ENCODE measurements at regions not wholly inside any gene's neighbourhood (a gene's known extent, or its start where the extent isn't known, plus 50 kb on each side); places are given as distances from the start of the nearest gene placed in this dataset.

DNA sequence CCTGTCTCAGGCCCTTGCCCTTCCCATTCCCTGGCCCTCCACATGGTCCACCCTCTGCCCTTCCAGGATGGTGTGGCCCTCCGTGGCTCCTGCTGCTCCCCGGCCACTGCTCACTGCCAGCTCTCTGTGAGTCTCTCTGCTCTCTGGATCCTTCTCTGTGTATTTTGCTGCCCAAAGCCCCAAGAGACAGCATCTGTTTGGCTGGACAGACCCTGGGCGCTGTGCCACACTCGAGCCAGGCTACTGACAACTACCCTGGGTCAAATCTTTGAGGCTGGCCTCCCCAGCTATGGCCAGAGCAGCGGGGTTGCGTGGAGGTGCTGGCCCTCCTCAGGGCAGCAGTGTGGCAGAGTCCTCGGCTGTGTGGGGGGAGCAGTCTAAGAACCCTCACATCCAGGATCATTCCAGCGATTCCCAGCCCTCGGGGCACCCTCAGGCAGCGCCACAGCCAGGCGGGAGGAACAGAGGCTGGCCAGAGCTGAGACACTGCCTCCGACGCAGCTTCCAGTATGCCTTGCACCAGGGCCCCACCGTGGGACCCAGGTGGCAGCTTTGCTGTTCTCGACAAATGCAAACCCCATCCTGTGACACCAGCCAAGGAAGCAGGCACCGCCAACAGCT is 139.4 kb upstream of the GLI2 start:
- no peak for DNase-seq

- DNase-seq = no peak
Measured at GRCh38 chr2:120596990-120597594, 138.6 kb upstream of the GLI2 start.

DNA sequence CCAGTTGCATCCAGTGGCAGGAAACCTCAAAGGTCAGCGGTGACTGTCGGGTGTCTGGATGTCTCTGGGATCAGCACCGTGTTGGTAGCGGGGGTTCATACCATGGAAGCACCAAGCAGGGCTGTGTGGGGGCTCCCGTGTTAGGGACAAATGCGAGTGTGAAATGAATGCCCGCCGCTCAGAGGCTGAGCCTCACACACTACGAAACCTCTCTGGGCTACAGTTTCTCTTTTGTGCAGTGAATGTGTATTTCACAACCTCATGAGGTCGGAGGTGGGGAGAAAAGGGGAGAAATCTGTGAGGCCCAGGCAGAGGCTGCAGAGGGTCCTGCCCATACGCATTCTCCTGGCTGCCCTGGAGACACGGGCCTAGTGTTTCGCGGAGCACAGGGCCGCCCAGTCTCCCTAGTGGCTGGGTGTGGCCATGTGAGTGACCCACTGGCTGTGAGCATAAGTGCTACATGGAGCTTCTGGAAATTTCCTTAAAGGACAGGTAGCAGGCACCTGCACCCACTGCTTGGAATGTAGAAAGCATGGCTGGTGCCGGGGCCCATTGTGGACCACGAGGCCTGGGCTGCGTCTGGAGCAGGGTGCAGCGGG is 138.0 kb upstream of the GLI2 start:
- no peak for DNase-seq

DNA sequence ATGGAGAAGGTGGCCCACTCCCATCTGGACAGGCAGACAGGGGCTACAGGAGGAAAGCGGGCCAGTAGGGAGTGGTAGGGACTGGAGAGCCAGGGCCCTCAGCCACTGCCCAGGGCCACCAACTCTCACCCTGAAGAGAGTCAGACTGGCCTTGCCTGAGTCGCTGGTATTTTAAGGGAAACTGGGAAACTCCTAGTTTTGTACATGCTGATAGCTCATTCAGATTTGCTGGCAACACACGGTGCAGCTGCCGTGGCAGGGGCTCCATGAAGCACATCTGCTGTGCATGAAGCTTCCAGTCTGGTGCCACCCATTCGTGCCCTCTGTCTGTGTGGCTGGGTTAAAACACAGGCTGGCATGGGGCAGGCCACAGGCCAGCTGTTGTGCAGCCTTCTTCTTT is 137.3 kb upstream of the GLI2 start:
- DNase-seq = no peak

GRCh38 chr2:120599072-120599471 is 136.6 kb upstream of the GLI2 start:
- DNase-seq = no peak

- no peak for DNase-seq
Measured at GRCh38 chr2:120599656-120600055, 136.0 kb upstream of the GLI2 start.

DNA sequence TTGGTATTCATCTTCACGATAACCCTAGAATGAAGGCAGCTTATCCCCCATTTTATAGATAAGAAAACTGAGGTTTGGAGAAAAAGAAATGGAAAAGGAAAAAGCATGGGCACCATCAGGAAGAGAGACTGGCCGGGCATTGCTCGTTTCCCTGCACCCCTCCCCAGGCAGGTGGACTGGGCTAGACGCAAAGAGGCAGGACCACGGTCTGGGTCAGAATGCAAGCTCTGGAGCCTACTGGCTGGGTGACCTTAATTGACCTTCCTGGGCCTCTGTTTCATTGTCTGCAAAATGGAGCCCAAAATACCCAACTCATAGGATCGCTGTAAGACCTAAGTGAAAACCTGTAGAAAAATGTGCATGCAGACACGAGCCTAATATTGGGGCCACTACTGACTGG is 135.3 kb upstream of the GLI2 start:
- no peak for DNase-seq

DNA sequence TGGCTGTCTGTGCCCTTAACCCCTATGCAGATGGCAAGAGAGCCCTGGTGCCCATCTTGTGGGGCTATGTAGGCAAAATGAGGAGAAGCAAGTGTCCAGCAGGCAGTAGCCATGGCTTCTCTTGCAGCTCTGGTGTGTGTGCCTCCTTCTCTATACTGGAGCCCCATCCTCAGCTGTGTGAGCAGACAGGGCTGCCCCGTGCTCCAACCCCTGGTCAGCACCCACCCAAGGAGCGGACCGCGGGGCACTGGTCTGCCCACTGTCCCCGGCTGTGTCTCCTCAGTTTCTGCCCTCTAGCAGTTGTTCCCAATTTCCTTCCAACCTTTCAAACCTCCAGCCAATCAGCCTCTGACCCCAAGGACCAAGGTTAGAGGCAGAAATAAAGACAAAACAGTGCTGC is 134.9 kb upstream of the GLI2 start:
- DNase-seq = no peak

GRCh38 chr2:120601566-120601965 is 134.1 kb upstream of the GLI2 start:
- no peak for DNase-seq

- no peak for DNase-seq
Measured at GRCh38 chr2:120602251-120602650, 133.4 kb upstream of the GLI2 start.

- DNase-seq = no peak
Measured at GRCh38 chr2:120604767-120605166, 130.9 kb upstream of the GLI2 start.

GRCh38 chr2:120605231-120605935 is 130.3 kb upstream of the GLI2 start:
- DNase-seq = peak; percentile 80

DNA sequence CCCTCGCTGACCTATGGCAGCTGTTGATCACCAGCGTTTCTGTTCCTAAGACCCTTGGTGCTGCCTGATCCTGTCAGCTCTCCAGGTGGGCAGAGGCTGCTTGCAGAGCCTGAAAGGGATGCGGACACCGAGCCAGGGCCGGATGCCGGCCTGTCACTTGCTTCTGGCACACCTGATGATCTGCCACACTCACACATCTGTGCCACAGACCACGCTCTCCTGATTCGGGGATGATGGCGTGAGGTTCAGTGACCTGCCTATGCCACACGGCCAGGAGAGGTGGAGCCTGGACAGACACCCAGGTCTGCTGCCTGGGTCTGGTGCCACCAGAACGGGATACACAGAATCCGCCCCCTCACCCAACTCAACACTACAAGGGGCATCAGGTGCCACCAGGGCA is 129.4 kb upstream of the GLI2 start:
- DNase-seq = no peak

DNA sequence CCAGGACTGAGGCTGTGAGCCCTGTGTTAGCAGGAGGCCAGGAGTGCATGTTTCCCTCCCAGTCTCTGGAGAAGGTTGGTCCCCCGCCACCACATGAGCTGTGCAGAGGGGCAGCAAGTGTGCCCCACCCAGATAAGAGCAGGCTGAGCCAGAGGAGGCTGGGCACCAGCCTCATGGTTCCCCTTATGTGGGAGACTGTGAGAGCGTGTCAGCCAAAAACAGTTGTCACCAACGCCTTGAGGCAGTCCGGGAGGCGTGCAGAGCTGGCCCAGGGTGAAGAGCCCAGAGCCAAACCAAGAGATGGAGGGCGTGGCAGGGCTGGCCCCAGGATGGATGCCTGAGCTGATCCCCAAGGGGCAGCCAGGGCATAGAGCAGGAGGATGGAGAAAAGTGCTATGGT is 128.7 kb upstream of the GLI2 start:
- no peak for DNase-seq

- DNase-seq = no peak
Measured at GRCh38 chr2:120607506-120607905, 128.2 kb upstream of the GLI2 start.

DNA sequence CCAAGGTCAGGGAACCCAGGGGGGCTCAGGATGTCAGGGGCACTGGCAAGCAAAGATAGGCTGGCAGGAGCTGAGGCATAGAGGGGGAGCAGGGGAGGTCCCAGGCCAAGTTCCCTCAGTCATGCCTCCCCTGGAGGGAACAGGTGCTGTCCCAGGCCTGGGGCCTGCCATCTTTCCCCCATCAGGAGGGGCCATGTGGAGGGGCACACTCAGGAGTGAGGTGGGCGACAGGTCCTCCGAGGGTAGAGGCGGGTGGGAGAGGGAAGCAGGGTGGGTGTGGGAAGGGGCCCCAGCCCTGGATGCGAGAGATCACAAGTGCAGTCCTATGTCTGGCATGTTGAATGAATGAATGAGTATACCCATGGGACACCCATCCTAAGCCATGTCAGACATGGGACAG is 127.7 kb upstream of the GLI2 start:
- DNase-seq = no peak

DNA sequence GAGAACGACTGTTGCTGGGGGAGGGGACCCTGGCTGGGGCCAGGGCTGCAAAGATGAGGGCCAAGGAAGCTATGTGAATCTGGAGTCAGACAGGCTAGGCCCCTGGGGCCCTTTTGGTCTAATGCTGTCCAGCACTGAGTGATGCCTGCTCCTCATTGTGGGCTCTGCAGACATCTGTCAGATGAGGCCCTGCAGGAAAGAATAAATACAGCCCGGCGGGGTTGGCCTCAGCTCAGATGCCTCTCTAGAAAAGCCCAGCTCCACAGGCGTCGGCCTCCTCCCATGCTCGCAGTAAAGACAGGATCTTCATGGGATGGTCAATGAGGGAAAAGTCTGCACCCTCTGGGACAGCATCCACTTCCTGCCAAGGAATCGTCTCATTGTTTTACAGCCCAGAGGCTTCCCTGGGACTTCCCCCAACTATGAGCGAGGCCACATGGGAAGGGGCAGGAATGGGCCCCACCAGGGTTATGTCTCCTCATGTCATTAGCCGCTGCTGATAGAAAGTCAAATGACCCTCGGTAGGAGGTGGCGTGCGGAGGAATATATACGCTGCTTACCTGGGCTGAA is 125.8 kb upstream of the GLI2 start:
- no peak for DNase-seq

- no peak for DNase-seq
Measured at GRCh38 chr2:120611016-120611415, 124.7 kb upstream of the GLI2 start.

GRCh38 chr2:120611961-120612360 is 123.7 kb upstream of the GLI2 start:
- no peak for DNase-seq

DNA sequence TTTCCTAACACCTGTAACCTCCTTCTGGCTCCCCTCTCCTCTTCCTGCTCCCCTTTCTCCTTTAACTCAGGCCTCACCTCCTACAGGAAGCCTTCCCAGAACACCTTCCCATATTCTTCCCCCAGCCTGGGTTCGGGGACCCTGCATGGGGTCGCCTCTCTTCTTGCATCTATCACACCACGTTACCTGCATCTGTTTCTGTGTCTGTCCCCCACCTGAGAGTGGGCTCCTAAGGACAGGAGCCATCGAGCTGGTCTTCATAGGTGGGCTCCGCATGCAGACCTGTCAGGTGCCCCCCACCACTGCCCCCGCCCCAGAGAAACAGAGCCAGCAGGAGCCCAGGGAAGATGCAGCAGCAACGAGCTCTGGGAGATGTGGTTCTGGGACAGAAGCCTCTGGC is 123.2 kb upstream of the GLI2 start:
- DNase-seq = no peak

DNA sequence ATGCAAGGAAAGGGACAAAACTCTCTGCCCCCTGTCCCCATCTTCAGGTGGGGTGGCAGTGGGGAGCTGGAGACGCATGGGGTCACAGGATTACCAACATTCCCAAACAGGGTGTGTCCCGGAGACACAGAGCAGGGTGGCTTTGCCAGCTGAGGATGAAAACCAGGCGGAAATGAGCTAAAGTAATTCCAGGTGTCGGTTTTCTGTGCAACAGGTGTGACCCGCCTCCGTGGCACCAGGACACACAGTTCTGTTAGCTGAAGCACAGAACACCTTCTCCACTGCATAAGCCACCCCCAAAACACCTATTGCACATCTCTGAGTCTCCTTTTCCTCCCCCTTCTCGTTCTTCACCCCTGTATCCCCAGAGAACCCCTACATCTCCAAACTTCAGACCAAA is 122.7 kb upstream of the GLI2 start:
- DNase-seq = no peak

DNA sequence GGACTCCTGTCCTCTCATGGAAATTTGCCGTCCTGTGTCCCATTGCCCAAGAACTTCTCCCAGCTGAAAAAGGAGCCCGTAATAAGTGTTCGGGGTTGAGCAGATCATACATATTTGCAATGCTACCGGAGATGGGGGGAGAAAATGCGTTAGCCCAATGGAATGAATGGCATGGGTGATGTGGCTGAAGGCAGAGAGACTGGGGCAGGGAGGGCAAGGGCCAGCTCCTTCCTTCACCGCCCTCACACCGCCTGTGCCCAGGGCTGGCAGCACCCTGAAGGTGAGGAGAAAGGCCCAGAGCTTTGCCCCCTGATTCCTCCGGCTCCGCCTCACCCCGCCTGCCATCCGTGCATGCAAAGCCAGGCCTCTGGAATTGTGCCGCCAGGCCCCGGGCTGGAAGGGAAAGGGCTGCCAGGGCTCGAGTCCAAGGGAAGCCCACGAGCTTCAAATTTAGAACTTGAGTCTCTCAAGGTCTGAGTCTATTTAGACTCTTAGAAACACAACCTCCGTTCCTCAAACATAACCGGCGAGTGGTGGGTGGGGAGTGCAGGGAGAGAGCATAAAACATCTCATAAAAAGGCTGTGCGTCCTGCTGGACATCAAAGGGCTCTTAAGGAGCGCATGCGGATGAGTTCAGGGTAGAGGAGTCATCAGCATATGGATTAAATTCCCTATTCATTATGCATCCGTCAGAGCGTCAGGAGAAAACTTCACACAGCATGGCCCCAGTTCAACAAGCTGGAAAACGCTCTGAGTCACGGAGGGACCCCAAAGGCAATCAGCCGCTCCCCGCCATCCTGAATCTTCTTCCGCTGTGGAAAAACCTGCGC is 121.7 kb upstream of the GLI2 start:
- DNase-seq = no peak

- no peak for DNase-seq
Measured at GRCh38 chr2:120614901-120615300, 120.8 kb upstream of the GLI2 start.
